ENCODE measurements at regions not wholly inside any gene's neighbourhood (a gene's known extent, or its start where the extent isn't known, plus 50 kb on each side); places are given as distances from the start of the nearest gene placed in this dataset.

DNA sequence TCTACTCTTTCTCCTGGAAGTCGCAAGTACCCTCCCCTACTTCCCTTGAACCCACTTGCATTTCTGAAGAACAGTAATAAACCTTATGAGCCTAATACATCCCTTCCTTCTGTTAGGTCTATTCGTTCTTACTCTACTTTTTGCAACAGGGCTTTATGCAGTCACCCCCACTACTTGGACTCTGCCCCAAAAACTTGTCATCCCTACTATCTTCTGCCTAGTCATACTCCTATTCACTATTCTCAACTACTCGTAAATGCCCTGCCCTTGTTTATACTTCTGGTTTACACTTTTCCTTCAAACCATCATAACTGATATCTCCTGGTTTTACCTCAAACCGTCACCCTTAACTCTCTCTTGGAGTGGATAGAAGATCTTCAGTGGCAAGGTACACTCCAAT, 55.2 kb upstream of the SLIT2 start:
- DNase-seq (ENCODE audit: low spot score) = no peak
- Mint-ChIP-seq H3K4me1 (ENCODE audit: unreplicated experiment) (no peaks in the 10 kb centered on the region), H3K36me3 (ENCODE audit: low read depth, unreplicated experiment) (no peaks in the 10 kb centered on the region), H3K4me3 (ENCODE audit: unreplicated experiment) (no peak overlapping the region), H3K27ac (ENCODE audit: unreplicated experiment) (no peak overlapping the region), H3K27me3 (ENCODE audit: unreplicated experiment) (no peaks in the 10 kb centered on the region), H3K9me3 (ENCODE audit: unreplicated experiment) (no peaks in the 10 kb centered on the region)
- TF ChIP-seq, protein P1, sequence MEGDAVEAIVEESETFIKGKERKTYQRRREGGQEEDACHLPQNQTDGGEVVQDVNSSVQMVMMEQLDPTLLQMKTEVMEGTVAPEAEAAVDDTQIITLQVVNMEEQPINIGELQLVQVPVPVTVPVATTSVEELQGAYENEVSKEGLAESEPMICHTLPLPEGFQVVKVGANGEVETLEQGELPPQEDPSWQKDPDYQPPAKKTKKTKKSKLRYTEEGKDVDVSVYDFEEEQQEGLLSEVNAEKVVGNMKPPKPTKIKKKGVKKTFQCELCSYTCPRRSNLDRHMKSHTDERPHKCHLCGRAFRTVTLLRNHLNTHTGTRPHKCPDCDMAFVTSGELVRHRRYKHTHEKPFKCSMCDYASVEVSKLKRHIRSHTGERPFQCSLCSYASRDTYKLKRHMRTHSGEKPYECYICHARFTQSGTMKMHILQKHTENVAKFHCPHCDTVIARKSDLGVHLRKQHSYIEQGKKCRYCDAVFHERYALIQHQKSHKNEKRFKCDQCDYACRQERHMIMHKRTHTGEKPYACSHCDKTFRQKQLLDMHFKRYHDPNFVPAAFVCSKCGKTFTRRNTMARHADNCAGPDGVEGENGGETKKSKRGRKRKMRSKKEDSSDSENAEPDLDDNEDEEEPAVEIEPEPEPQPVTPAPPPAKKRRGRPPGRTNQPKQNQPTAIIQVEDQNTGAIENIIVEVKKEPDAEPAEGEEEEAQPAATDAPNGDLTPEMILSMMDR (IDR thresholded peaks at IDR 0.05; ENCODE audit: unreplicated experiment) = no peak

DNA sequence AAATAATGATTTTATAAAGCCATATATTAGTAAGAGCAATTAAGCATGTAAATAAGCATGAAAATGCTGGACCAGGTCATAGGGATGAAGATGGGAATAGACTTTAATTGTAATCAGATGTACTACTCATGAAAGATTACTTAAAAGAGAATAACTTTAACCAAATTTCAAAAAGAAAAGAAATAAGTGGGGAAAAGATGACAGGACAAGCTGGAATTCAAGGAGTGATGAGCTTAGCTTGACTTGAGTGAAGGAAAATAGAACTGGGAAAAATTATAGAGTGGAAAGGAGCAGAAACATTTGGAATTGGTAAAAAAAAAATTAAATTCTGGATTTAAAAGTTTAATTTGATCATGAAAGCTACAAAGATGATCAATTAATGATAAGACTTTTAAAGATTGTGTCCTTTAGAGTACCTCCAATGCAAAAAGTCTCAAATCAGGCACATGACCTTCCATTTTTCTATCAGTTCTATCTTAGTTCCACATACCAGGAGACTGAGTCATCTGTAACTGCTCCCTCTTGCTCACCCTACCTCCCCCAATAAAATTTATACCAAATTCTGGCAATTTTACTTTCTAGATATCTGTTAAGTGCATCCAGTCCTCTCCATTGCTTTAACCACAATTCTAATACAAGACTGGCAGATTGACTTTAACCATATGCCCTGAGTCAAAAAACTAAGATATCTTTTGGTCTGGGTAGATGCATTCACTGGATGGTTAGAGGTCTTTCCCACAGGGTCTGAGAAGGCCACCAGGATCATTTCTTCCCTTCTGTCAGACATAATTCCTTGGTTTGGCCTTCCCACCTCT, 56.4 kb upstream of the SLIT2 start:
- H3K27me3 Mint-ChIP-seq (ENCODE audit: unreplicated experiment) = no peaks in the 10 kb centered on the region
- no peaks in the 10 kb centered on the region for H3K9me3 Mint-ChIP-seq (ENCODE audit: unreplicated experiment)
- H3K36me3 Mint-ChIP-seq (ENCODE audit: low read depth, unreplicated experiment) = no peaks in the 10 kb centered on the region
- H3K4me3 Mint-ChIP-seq (ENCODE audit: unreplicated experiment) = no peak overlapping the region
- DNase-seq (ENCODE audit: low spot score) = no peak
- H3K27ac Mint-ChIP-seq (ENCODE audit: unreplicated experiment) = no peak overlapping the region
- TF ChIP-seq, protein P1 (IDR thresholded peaks at IDR 0.05; ENCODE audit: unreplicated experiment) = no peak
- no peaks in the 10 kb centered on the region for H3K4me1 Mint-ChIP-seq (ENCODE audit: unreplicated experiment)

DNA sequence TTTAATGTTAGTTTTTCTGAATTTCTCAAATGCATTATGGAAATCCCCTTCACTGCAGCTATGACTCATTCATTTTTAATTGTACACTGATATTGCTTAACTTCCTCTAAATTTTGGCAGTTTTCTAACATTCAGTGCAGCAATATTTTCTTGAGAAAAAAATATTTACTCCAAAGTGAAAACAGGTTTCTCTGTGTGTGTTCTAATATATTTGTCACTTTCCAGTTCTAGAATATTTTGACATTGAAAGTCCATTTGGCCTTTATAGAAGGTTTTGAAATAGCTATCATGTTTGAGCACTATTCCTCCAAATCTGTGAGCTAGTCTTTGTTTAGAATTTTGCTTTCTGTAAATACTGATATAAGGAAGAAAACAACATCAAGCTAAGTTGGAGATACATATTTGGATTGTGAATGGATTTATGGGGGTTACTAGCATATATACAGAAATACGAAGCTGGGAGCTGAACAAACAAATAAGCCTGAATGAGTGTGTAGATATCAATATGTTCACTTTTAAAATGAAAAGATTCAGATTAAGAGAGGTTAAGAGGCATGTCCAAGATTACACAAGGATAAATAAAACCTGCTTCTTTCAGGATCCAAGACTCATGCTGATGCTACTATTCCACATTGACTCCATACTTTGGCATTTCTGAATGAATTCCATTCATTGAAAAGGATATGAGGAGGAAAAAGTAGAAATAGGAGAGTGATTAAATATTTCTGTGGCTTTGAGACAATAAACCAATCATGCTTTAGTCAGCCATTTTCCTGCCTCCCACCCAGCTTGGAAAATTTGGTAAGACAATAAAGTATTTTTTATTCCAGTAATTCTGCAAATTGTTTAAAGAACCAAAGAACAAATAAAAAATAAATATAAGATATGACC, 57.3 kb upstream of the SLIT2 start:
- no peak for DNase-seq (ENCODE audit: low spot score)
- H3K36me3 Mint-ChIP-seq (ENCODE audit: low read depth, unreplicated experiment) = no peaks in the 10 kb centered on the region
- TF ChIP-seq, protein P1 (IDR thresholded peaks at IDR 0.05; ENCODE audit: unreplicated experiment) = no peak
- H3K4me1 Mint-ChIP-seq (ENCODE audit: unreplicated experiment) = no peaks in the 10 kb centered on the region
- no peak overlapping the region for H3K27ac Mint-ChIP-seq (ENCODE audit: unreplicated experiment)
- no peaks in the 10 kb centered on the region for H3K27me3 Mint-ChIP-seq (ENCODE audit: unreplicated experiment)
- peaks cover 6% of the 10 kb centered on the region for H3K9me3 Mint-ChIP-seq (ENCODE audit: unreplicated experiment)
- no peak overlapping the region for H3K4me3 Mint-ChIP-seq (ENCODE audit: unreplicated experiment)

DNA sequence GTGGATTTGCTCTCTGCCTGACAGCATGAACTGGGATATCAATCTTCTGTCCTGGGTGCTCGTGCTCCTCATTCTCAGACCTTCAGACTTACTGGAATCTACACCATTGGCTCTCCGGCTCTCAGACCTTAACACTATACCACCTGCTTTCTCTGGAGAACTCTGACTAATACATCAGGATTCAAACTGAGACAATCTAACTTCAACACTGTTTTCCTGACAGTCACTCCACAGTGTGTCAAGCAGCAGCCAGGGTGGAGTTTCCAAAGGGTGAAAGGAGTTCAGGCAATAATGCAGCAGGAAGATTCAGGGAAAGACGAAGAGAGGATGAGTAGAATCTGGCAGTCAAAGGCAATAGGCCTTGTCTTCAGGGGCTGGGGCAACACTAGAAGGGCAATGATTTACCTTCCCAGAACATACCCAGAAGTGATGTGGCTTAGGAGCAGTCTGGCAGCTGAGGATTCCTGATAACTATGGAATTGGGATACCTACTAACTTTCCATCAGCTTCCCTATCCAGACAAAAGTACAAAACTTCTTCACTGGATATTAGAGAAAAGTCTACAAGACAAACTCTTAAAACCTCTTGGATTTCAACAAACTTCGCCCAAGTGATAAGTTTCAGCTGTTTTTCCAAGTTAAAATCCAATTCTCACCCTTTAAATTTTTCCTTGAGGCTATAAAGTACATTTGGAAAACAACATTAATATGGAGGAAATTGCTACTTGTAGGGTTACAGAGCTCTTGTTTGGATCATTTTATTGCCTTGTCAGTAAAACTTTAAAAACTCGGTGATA, 58.4 kb upstream of the SLIT2 start:
- no peak for DNase-seq (ENCODE audit: low spot score)
- peaks cover 6% of the 10 kb centered on the region for H3K9me3 Mint-ChIP-seq (ENCODE audit: unreplicated experiment)
- TF ChIP-seq, protein P1 (IDR thresholded peaks at IDR 0.05; ENCODE audit: unreplicated experiment) = no peak
- H3K36me3 Mint-ChIP-seq (ENCODE audit: low read depth, unreplicated experiment) = no peaks in the 10 kb centered on the region
- H3K27me3 Mint-ChIP-seq (ENCODE audit: unreplicated experiment) = no peaks in the 10 kb centered on the region
- no peak overlapping the region for H3K4me3 Mint-ChIP-seq (ENCODE audit: unreplicated experiment)
- no peaks in the 10 kb centered on the region for H3K4me1 Mint-ChIP-seq (ENCODE audit: unreplicated experiment)
- no peak overlapping the region for H3K27ac Mint-ChIP-seq (ENCODE audit: unreplicated experiment)

Data from endothelial cell (in vitro differentiated cells).